Dermis blood vessel endothelial cell (primary cell): ENCODE measurements at regions not wholly inside any gene's neighbourhood (a gene's known extent, or its start where the extent isn't known, plus 50 kb on each side); places are given as distances from the start of the nearest gene placed in this dataset.
"Not testable (repeated sequence)": the region's sequence is repeated elsewhere in the genome, so short reads cannot be mapped to it uniquely, and the experiment has no call there.

Source experiments
- DNase-seq: peaks from one replicate; pipeline ENCODE4 v3.0.0; 2010

- DNase-seq = no peak
Measured at GRCh38 chr6:133758815-133759335, 130.0 kb upstream of the TCF21 start.

- no peak for DNase-seq
Measured at GRCh38 chr6:133759524-133759923, 129.4 kb upstream of the TCF21 start.

DNA sequence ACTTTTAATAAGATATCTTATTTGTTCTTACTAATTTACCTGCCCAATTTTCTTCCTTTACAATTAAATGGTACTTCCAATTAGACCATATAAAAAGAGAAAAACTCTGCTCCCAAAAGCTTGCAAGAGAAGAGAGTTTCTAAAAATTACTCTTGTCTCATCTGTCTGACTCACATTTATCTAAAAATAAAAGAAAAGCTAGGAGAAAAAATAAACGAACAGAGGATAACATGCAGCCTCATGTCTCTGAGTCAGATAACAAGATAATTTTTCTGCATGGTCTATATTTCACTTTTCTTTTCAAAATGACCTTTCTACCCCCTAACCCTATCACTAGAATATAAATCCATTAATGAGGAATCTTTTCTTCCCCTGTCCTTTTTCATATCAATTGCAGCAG lies 127.2 kb upstream of the TCF21 start:
- DNase-seq = no peak

DNA sequence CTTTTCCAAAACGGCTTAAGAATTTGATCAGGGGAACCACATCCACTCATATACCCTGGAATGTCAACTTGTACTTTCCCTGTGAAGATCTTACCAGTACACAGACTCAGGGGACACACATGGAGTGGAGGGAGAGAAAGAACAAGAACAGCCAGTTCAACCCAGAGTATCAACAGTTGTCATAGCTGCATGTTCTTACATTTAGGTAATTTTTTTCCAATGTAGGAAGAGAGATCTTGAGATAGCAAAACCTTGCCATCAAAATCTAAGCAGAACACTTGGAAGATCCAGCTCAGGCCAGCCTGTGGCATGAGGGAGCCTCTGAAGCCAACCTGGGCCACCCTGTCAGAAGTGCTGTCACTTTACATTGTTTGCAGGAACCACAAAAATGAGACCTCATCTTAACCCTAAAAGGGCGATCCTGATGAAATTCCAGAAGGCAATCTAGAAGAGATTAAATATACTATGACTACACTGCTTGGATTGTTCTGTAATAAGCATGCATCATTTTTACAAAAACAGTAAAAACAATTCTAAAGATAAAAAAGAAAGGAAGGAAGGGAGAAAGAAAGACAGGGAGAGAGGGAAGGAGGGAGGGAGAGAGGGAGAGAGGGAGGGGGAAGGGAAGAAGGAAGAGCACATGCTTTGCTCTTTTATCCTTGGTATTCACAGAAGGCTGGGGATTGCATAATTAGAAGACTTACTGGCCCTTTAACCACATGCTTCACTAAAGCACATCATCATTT lies 124.7 kb upstream of the TCF21 start:
- no peak for DNase-seq

GRCh38 chr6:133764754-133765208 lies 124.1 kb upstream of the TCF21 start:
- no peak for DNase-seq

- DNase-seq = no peak
Measured at GRCh38 chr6:133767357-133767970, 121.4 kb upstream of the TCF21 start.

GRCh38 chr6:133768656-133769295 lies 120.1 kb upstream of the TCF21 start:
- peak; percentile 67 for DNase-seq

DNA sequence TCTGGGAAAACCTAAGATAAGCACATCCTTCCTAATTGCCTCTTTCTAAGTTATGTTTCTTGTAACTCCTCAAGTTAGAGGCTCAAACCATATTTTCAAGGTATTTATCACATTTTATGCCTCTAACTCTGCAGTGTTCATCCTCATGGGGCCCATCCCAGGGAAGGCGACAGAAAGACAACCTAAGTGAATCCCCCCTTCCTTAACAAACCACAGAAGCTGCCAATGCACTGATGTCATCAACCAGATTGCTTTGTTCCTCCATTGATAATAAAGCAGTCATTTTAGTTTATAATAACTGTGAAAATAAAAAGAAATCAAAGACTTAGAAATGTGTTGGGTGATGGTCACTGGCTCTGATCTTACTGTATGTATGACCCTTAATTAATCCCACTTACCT lies 119.5 kb upstream of the TCF21 start:
- DNase-seq = no peak

DNA sequence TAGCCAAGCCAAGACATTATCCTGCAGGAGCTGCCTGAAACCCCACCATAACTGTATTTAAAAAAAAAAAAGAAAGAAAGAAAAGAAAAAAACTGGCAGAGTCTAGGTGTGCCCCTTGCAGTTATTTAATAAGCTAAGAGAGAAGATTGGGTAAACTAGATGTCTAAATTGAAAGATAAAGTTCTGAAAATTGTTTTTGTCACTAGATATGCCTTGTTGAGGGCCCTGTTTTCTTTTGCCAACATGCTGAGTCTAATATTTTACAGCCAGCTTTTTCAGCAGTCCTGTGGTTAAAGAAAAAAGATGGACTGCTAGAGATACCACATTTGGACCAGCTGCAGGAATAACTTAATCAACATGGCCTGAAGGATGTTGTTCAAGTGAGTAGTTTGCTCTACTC lies 116.3 kb upstream of the TCF21 start:
- no peak for DNase-seq

GRCh38 chr6:133773776-133774175 lies 115.1 kb upstream of the TCF21 start:
- DNase-seq = no peak

DNA sequence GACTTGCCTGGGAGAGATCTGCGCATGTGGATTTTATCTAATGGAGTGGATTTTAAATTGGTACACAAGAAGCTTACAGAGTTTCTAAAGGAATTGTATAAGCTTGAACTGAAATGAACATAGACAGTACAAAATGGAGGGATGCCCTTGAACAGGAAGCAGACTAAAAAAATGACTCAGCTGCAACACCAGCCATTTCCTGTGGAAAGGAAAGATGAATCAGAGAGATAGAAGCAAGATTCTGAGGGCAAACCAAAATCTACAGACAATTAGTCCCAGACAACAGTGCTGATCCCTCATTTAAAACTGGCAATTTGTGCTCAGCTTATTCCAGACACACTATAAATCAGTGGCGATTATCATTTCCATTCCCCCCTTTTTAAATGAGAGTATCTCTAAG lies 114.6 kb upstream of the TCF21 start:
- peak; percentile 27 for DNase-seq

- no peak for DNase-seq
Measured at GRCh38 chr6:133778414-133779130, 110.3 kb upstream of the TCF21 start.

DNA sequence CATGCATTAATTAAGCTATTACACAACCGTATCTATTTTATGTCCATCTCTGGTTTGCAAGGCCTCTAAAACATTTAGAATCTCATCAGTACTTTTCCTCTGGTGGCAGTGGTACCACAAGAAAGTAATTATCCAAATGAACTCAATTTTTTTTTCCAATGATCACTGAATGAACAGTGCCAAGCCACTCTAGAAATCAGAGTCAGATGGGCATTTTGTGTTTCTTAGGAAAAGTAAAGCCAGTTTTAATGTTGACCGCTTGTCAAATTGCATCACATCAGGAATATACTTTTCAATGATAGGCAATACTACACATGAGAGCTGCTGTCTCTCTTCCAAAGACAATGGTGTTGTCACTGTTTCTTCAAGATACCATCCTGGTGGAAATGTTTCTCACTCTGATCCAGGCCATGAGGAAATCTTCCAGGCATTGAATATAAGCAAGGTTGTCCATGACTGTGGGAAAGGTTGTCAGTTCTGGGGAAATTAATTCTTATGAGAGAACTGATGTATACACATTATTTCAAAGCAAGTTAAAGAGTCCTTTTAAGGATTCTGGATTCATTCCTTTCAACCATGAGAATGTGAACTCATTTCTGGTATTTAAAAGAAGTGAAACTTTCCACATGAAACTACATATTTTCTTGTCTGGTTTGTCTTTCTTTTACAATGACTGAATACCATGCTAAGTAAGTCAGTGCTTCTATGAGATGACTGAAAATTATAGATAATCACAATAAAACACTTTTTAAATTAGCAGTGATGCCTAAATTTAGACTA lies 108.8 kb upstream of the TCF21 start:
- DNase-seq = no peak

- no peak for DNase-seq
Measured at GRCh38 chr6:133786016-133786415, 102.9 kb upstream of the TCF21 start.

GRCh38 chr6:133787122-133787521 lies 101.8 kb upstream of the TCF21 start:
- no peak for DNase-seq

DNA sequence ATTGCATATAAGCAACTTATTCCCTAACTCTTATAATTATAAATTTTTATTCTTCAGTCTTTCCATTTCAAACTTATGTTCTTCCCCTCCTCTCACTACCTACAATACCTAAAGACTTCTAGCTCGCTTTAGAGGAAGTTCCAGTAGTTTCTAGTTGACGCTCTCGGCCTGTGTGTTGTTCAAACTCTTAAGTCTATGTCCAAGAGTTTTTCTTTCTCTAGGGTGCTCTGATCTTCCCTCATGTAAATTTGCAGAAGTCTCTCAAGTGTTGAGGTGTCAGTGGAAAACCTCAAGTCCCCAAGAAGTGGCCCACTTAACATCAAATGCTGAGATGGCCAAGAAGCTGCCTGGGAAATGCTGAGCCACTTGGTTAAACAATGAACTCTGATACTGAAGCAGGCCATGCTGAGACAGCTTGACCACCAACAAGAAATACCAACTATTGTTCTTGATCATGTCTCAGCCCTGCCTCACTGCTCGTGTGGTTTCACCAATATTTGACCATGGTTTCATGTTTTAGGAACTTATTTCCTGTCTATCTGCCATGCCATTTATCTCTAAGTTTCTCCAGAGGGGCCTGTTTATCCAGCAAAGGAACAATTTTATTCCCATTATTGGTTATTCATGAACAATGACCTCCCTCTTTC lies 100.9 kb upstream of the TCF21 start:
- DNase-seq = no peak

DNA sequence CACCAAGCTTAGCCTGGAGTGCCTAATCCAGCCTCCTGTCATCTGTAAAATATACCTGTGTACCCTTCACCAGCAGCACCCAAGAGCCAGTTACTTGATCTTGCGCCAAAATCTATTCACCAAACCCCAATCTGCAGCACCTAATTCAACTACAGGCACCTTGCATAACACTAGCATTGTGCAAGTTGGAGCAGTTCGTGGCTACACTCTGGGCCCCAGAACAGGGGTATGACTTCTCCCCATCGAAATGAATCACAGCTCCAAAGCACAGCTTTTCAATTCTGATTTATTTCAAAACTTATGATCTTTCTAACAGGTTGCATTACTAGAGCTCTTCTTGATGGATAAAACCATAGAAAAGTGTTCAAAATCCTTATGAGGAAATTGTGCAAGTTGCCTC lies 100.4 kb upstream of the TCF21 start:
- DNase-seq = no peak

DNA sequence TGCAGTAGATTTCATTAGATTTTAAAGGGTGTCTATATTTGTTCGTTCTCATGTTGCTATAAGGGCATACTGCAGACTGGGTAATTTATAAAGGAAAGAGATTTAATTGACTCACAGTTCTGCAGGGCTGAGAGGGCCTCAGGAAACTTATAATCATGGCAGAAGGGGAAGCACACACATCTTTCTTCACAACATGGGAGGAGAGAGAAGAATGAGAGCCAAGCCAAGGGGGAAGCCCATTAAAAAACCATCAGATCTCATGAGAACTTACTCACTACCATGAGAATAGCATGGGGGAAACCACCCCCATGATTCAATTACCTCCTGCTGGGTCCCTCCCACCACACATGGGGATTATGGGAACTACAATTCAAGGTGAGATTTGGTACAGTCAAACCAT lies 99.5 kb upstream of the TCF21 start:
- DNase-seq = not testable (repeated sequence)

- DNase-seq = not testable (repeated sequence)
Measured at GRCh38 chr6:133790756-133791155, 98.2 kb upstream of the TCF21 start.

- not testable (repeated sequence) for DNase-seq
Measured at GRCh38 chr6:133795051-133795450, 93.9 kb upstream of the TCF21 start.

DNA sequence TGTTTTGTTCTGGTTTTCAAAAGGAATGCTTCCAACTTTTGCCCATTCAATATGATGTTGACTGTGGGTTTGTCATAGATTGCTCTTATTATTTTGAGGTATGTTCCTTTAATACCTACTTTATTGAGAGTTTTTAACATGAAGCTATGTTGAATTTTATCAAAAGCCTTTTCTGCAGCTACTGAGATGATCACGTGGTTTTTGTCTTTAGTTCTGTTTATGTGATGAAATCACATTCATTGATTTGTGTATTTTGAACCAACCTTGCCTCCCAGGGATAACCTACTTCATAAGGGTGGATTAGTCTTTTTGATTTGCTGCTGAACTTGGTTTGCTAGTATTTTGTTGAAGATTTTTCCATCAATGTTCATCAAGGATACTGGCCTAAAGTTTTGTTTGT lies 92.7 kb upstream of the TCF21 start:
- no peak for DNase-seq

GRCh38 chr6:133799043-133799442 lies 89.9 kb upstream of the TCF21 start:
- DNase-seq = no peak
